GM12891 (cell line): ENCODE measurements at regions not wholly inside any gene's neighbourhood (a gene's known extent, or its start where the extent isn't known, plus 50 kb on each side); places are given as distances from the start of the nearest gene placed in this dataset.

Source experiments
- PAX5 ChIP-seq: IDR thresholded peaks from 2 replicates; pipeline ENCODE4 v1.6.1; 2011; ENCODE audit warnings: low read length, moderate library complexity, mild to moderate bottlenecking; ENCODE audit not compliant: insufficient read depth, severe bottlenecking
- POLR2A ChIP-seq: IDR thresholded peaks from 2 replicates; pipeline ENCODE4 v1.6.1; 2011; ENCODE audit warnings: low read depth, low read length, control low read depth
- POLR2AphosphoS5 ChIP-seq: IDR thresholded peaks from 2 replicates; pipeline ENCODE4 v1.6.1; 2011; ENCODE audit warnings: low read depth, low read length, control low read depth
- SPI1 ChIP-seq: IDR thresholded peaks from 2 replicates; pipeline ENCODE4 v1.6.1; 2011; ENCODE audit warnings: low read depth, low read length, control low read depth

DNA sequence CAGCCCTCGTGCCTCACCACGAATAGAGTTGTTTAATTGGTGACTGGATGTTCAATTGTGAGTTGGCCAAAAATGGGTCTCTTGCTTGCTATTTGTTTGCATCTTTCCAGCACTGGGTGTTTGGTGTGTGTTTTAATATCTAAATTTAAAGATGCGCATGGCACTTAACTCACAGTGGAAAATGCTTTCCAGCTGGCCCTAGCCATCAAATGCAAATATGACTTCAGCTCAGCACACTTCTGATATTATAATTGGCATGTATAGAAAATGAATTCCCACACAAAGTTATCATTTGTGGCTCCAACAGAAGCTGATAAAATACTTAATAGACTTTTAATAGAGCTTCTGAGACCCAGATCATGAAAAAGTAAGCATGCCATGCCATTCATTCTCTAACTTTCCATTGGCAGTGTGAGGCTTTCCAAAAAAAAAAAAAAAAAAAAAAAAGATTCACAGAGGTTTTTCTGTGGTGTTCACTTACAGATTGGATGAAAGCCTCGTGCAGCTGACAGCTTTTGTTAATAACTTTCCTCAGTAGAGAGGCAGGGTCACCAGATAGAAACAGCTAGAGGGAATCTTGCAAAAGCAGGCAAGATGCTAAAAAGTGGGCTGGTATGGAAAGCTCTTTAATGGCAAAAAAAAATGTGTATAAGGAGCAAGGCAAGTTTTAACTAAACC, 425.2 kb downstream of the GALC start:
- TF ChIP-seq POLR2AphosphoS5, result no peak
- no peak for TF ChIP-seq POLR2A
- TF ChIP-seq PAX5, result no peak
- no peak for TF ChIP-seq SPI1
